ENCODE measurements at regions not wholly inside any gene's neighbourhood (a gene's known extent, or its start where the extent isn't known, plus 50 kb on each side); places are given as distances from the start of the nearest gene placed in this dataset.

GRCh38 chr6:235763-236360, 56.4 kb upstream of the DUSP22 start:
- TF ChIP-seq CTCF (IDR thresholded peaks at IDR 0.05 in 8 of 11, conservative IDR thresholded peaks at IDR 0.05 in 3 of 11) (no peak), POLR2A (IDR thresholded peaks at IDR 0.05) (no peak), POLR2AphosphoS5 (IDR thresholded peaks at IDR 0.05) (no peak)
